ENCODE measurements at regions not wholly inside any gene's neighbourhood (a gene's known extent, or its start where the extent isn't known, plus 50 kb on each side); places are given as distances from the start of the nearest gene placed in this dataset.

DNA sequence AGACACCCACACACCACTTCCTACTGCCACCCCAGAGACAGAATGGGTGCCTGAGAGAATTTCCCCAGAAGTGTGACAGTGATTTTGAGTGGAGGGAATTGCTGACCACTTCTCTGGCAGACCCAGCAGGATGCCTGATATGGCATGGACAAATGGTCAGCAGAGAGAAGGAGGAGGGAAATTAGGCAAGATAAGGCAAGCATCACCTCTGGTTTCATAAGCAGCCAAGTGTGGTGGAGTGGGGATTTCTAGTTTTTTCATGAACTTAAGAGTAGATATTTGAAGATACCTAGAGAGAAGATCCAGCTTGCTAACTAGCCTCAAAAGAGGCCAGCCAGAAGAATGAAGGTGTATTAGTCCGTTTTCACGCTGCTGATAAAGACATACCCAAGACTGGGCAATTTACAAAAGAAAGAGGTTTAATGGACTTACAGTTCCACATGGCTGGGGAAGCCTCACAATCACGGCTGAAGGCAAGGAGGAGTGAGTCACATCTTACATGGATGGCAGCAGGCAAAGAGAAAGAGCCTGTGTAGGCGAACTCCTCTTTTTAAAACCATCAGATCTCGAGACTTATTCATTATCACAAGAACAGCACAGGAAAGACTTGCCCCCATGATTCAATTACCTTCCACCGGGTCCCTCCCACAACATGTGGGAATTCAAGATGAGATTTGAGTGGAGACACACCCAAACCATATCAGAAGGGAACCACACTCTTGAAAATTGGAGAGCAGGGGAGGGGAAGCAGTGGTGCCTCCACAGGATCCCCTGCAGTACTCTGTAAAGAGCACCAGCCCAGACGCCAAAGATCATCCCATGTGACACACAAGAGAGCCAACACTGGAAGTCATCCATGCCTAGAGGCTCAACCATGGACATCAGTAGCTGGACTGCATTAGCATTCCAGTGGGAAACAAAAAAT lies 64.2 kb downstream of the RBM43 start:
- no peak for DNase-seq (ENCODE audit: extremely low read depth, low read depth, low spot score)

DNA sequence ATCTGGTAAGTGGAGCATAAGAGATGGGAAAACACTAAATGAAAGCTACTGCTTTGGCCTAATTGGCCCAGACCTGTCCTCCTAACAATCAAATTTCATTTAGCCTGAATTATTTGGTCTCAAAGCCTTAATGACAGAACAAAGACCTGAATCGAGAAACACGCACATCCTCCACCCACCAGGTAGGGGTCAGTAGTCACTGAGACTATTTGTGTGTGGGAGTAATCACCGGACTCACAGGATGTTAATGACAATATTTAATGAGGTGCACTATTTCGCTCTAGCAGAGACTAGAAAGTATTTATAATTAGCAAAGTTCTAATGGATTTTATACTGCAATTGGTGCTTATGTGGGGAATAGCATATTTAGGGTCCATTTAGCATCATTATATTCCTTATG lies 68.1 kb downstream of the RBM43 start:
- no peak for DNase-seq (ENCODE audit: extremely low read depth, low read depth, low spot score)

DNA sequence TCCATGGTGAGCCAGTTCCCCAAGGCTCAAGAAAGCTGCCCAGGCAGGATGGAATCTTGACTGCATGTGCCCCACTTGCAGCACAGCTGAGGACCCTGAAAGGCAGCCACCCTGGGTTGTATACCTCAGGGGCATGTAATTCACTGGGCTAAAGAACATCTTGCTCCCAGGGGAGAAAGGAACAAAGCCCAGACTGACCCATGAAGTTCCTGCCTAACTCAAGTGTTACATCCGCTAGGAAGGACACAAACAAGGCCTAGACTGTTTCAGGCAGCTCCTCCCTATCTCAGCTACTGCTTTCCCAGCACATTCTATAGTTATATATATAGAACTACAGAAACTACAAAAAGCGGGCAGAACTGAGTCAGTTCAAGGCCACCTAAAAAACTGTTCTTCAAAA lies 69.0 kb downstream of the RBM43 start:
- no peak for DNase-seq (ENCODE audit: extremely low read depth, low read depth, low spot score)

DNA sequence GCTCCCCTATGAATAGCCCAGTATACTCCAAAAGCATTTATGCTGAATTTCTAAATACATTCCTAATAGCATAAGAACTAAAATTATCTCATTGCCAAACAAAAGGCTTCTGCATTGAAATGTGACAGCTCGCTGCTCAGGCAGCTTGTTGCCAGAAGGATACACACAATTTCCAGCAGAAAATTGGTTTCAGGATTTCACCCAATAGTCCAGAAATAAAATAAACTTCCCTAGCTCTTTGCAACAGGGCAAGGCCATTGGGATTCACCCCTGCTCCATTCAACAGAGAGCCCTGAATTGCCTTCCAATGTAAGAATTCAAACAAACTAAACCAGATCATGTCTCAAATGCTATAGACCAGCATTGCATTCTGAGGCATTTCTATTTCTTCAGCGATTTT lies 70.7 kb downstream of the RBM43 start:
- no peak for DNase-seq (ENCODE audit: extremely low read depth, low read depth, low spot score)

DNA sequence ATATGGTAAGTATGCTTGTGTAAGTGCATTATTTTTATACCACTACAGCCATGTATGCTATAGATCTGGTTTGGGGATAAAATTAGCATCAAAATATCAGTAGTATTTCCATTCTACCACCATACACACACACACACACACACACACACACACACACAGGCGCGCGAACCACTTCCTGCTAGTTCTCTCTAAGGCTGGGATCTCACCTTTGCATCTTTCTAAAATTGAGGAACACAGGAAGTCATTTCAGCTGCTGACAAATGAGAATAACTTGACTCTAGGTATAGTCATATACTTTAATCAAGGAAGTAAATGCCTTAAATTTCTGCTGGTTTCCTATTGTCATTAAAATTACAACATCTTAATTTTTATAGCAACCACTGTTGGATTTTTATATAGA lies 72.5 kb downstream of the RBM43 start:
- no peak for DNase-seq (ENCODE audit: extremely low read depth, low read depth, low spot score)

DNA sequence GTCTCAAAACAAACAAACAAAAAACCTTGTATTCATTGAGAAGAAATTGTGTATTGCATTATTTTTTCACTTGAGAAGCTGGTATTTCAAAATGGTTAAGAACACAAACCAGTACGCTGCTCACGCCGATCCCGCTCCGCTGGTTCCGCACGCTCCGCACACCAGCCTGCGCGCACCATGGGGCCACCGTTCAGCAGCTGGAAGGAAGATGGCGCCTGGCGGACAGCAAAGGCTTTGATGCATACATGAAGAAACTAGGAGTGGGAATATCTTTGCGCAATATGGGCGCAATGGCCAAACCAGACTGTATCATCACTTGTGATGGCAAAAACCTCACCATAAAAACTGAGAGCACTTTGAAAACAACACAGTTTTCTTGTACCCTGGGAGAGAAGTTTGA lies 75.7 kb downstream of the RBM43 start:
- DNase-seq (ENCODE audit: extremely low read depth, low read depth, low spot score), result no peak

DNA sequence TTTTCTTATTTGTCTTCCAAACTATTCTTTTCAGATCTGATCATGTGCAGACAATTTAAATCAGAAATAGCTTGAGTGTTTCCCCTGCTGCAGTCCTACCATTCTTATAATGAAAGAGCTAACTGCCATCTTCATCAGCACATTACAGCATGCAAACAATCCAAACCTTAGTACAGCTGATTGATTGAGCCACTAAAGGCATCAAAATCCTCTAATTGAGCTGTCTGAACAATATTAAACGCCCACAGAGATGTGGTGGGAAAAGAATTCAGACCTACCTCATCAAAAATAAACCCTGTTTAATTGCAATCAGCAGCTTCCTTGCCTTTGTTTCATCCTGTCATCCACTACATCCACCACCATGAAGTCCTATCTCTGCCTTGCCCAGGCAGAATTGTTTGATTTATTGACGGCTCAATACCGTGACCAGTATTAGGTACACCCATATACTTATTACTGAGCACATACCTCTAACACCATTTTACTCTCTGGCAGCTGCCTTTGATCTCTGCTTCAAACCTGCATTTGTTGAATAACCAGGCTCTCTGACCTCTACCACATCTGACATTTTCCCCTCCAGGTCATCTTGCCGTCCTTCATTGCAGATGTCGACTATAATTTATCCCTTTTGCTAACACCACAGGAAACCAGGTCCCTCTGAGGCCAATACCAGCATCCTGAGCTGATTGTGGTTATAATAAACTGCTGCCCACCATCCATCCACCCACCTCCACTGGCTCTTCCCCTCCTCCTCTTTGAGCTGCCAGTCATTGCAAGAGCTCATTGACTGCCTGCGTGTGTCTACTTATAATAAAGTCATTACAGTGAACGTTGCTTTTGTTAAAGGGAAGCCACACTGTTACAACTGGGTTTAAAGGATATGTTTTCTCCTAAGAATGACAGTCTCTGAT lies 78.5 kb downstream of the RBM43 start:
- DNase-seq (ENCODE audit: extremely low read depth, low read depth, low spot score), result no peak

DNA sequence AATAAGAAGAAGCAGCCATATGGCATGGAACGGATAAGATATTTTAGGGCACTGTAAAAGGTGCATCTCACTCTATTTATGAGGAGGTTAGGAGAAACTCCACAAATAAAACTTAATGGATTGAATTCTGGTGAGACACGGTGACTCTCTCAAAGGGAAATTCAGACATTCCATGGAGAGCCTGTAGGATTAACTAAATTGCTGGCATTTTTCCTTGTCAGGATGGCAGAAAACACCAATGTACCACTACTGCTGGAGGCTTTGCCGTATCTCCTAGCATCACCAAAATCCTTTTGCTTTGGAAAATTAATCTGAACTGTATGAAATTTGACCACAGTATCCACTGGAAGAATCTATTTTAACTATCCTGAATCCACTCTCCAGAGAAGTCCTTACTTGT lies 79.3 kb downstream of the RBM43 start:
- no peak for DNase-seq (ENCODE audit: extremely low read depth, low read depth, low spot score)

DNA sequence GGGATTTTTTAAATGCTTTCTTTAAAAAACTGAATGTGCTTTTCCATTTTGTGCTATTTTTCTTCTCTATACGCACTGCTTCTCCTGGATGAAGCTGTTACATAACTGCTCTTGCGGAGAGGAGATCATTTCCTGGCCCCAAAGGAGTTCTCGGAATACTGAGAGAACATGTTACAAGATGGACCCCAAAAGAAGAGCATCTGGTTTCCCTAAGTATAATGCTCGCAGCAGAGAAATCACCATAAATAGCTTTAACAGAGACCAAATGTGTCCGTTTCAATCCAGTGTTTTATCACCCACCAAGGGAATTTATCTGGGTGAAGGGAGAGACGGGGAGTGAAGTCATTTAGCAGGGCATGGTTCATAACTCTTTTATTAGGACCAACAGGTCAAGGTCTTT lies 80.1 kb downstream of the RBM43 start:
- DNase-seq (ENCODE audit: extremely low read depth, low read depth, low spot score), result no peak

DNA sequence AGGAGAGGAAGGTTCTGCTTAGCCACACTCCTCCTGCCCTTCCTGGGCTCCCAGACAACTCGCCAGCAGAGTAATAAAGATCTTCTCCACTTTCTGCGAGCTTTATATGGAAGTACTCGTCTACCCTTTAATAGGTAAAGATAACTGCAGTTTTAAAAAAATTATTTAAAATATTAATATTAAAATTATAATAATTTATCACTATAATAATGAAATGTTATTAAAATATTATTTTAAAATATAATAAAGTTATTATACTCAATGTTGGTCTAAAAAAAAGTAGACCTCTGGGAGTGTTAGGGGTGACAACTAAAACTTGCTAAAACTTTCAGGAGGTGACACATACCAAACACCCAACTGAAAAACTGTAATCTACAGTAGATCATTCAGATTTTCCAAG lies 81.5 kb downstream of the RBM43 start:
- no peak for DNase-seq (ENCODE audit: extremely low read depth, low read depth, low spot score)

DNA sequence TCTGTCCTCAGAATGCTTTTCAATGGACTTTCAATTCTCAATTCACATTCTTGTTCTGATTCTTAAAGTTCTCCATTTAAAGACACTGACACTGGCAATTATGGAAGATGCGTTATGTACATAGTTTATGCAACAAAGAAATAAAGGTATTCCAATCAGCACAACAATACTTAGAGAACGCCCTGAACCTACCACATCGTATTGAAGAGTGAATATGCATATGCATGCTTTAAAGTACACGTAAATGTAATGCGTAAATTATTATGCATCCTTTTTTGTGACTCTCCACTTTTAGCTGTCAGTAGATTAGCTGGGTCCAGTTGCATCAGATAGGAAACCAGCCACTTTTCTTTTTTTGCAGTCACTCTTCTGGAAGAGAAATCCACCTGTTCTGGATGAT lies 83.5 kb downstream of the RBM43 start:
- no peak for DNase-seq (ENCODE audit: extremely low read depth, low read depth, low spot score)

DNA sequence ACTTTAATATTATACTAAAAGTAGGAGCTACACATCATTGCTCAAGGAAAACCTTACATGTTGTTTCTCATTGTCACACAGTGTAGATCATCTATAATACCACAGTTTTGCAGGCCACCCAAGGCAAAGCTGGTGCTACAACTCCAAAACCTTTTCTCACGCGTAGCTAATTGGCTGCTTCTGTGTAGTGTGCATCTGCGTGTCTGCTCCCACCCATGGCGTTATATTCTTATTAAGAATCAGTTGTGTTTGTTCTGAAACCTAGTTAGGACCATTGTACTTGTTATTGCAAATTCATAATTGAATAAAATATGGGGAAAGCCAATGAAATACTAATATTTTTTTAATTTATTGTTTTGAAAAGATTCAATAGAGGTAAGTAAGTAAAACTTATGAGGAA lies 83.9 kb downstream of the RBM43 start:
- no peak for DNase-seq (ENCODE audit: extremely low read depth, low read depth, low spot score)

DNA sequence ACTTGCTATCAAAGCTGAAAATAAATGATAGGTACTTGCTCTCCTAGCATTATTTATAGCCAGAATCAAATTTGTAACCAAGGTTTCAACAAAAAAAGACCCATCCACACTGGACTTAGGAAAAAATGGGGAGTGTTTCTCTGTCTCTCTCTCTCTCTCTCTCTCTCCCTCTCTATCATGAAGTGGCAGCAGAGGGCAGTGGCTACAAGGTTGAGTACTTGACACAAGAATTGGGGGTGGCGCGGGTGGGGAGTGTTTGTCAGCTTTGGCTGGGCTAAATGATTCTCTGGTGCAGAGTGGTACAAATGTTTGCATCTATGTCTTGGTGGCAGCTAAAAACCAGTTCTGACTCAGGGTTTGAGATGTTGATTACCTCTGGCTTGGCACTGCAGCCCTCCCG lies 85.0 kb downstream of the RBM43 start:
- DNase-seq (ENCODE audit: extremely low read depth, low read depth, low spot score), result no peak

DNA sequence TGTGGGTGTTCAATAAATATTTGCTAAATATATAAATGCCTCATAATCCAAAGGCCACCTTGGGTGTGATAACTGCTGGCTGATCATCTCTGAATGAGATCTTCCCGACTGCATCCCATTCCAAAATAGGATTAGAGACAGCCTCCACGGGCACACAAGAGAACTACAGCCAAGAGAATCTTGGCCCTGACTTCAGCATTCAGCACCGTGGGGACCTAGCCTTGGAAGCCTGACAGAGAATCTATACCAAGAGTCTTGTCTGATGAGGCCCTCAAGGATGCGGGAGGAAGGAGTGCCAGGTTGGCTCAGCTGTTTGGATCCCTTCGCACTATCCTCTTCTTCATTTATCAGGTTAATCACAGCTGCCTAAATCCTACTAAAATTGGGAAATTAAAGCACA lies 85.8 kb downstream of the RBM43 start:
- DNase-seq (ENCODE audit: extremely low read depth, low read depth, low spot score), result no peak

DNA sequence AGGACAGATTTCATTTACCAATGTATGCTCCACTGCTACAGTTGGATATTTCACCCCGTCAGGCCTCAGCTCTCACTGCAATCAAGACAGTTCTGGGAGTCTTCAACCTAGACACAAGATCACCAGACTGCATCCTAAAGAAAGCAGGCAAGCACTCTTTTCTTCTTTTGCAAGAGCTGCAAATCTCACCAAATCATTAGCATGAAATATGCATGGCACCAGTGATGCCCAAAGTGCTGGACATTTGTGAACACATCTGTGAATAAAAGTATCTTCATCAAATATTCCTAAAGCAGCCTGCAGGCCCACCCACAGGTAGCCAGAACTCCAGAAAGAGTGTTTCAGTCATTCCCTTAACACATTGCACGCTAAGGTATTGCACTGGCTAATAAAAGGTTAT lies 87.5 kb downstream of the RBM43 start:
- no peak for DNase-seq (ENCODE audit: extremely low read depth, low read depth, low spot score)

DNA sequence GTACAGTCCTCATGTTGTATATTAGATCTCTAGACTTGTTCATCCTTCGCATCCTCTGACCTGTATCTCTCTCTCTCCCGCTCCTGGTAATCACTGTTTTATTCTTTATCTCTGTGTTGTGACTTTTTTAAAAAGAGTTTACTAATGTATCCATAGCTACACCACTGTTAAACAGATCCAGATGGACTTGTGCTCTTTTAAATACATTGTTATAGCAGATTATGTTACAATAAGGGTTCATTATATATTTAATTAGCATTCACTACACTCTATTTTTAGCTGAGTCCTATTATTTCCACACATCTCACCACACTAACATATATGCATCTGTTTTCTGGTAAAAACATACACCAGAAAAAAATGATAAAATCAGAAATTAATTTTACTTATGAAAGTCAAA lies 90.5 kb downstream of the RBM43 start:
- DNase-seq (ENCODE audit: extremely low read depth, low read depth, low spot score), result no peak

DNA sequence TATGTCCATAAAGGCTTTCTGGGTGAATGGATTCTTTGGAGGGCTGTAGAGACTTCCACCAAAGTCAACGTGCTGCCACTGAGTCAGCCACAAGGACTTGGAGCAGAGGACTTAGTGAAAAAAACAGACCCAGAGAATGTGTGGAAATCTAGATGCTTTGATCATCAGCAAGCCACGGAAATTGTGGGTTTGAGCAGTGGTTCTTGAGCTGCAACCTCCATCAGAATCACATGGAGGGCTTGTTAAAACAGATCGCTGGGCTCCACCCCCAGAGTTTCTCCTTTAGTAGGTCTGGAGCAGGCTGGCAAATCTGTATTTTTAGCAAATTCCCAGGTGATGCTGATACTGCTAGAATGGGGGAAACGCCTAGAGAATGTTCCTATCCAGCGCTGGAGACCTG lies 95.3 kb downstream of the RBM43 start:
- DNase-seq (ENCODE audit: extremely low read depth, low read depth, low spot score), result no peak

DNA sequence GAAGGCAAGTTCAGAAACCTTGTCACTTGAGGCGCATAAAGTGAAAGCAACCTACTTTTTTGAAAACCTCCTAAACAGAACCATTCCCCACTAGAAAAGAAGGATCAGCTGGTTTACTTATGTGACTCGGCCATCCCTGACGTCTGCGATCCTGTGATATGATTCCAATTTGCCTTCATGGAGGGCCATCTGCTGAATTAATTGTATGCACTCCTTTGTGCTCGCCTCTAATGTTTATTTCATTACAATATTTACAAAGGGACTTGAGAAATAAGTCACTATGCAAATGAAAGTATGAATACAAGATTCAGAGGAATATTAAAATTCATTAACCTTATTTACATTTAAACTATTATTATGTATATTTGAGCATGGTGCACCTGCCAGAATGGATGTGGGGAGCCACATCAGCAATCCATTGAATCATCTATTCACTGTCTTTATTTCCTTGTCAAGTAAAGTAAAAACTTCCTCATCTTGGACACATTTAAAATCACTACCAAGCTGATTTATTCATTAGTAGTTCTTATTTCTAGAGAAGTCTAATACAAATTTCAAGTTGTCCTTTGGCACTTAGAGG lies 96.5 kb downstream of the RBM43 start:
- no peak for DNase-seq (ENCODE audit: extremely low read depth, low read depth, low spot score)

DNA sequence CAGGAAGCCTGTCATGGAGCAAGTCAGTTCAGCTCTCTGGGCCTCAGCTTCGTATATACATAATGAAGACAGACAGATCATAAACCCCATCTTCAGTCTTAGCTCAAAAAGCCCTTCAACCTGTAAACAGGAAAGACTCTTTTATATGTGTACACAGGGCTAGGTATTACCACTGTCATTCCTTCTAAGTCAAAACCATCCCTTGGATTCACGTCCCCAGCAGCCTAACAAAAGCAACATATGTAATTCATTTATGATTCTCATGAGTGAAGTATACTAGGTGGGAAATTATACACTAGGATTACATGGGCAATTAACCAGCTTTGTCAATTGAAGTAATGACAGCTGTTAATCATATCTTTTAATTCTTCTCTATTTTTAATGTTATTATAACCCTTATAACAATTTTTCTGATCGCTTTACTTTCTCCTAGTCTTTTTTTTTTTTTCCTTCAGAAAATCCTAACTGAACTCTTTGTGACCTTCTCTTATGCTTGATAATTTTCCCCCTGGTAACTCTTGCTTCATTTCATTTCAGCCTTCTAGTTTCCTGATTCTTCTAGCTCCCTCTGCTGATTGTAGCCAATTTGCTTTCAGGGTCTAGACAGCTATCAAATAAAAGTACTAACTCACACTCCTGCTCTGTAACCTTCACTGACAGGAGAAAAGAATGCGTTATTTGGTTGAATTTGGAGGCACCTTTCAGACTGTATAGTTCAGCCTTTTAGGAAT lies 99.7 kb downstream of the RBM43 start:
- DNase-seq (ENCODE audit: extremely low read depth, low read depth, low spot score), result no peak

DNA sequence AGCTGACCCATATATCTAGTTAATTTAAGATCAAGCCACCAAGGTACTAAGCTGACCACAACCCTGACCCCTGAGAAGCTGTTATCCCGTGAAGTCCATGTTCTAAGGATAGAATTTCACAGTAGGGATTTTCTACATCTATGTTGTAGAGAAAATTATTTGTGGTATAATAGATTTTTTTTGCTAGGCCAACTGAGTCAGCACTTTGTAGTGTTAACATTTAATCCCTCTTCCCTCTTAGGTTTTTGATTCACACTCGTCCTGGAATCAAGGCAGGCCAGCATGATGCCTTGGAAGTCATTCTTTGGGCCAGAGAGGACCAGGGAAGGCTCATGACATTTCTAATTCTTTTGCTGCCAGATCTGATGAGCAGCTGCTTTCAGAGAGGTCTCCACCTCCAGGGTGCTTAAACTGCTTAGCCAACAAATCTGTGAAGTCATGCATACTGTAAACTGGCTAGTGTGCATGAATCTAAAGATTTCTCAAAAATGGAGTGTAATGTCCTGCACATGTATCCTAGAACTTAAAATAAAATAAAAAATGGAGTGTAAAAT lies 102.5 kb downstream of the RBM43 start:
- DNase-seq (ENCODE audit: extremely low read depth, low read depth, low spot score), result no peak

Data from glomerular endothelial cell (primary cell).